Stimulated activated naive CD4-positive, alpha-beta T cell (primary cell): ENCODE measurements at regions not wholly inside any gene's neighbourhood (a gene's known extent, or its start where the extent isn't known, plus 50 kb on each side); places are given as distances from the start of the nearest gene placed in this dataset.

ENCODE experiments used
- DNase-seq, 6 experiments: peaks; one replicate each; lab custom pipeline; 2025; lab: John Stamatoyannopoulos, UW

- DNase-seq = no peak
These were observed 92.6 kb upstream of the ZNF618 start for GRCh38 chr9:113783475-113783874.

- DNase-seq = no peak
These were observed 90.8 kb upstream of the ZNF618 start for GRCh38 chr9:113785334-113785733.

GRCh38 chr9:113786071-113786470, 90.0 kb upstream of the ZNF618 start:
- DNase-seq = no peak

GRCh38 chr9:113787871-113788270, 88.2 kb upstream of the ZNF618 start:
- DNase-seq = no peak

- no peak for DNase-seq
These were observed 87.3 kb upstream of the ZNF618 start for GRCh38 chr9:113788616-113789330.

GRCh38 chr9:113790093-113790492, 86.0 kb upstream of the ZNF618 start:
- DNase-seq = no peak

- DNase-seq = no peak
These were observed 82.6 kb upstream of the ZNF618 start for GRCh38 chr9:113793558-113793957.

GRCh38 chr9:113794721-113795120, 81.4 kb upstream of the ZNF618 start:
- DNase-seq = no peak

- no peak for DNase-seq
These were observed 80.2 kb upstream of the ZNF618 start for GRCh38 chr9:113795811-113796392.

GRCh38 chr9:113796646-113797426, 79.3 kb upstream of the ZNF618 start:
- no peak for DNase-seq

- DNase-seq = no peak
These were observed 77.8 kb upstream of the ZNF618 start for GRCh38 chr9:113798062-113799030.

- no peak for DNase-seq
These were observed 75.8 kb upstream of the ZNF618 start for GRCh38 chr9:113800276-113800675.

GRCh38 chr9:113803811-113804589, 72.1 kb upstream of the ZNF618 start:
- no peak for DNase-seq

- no peak for DNase-seq
These were observed 70.5 kb upstream of the ZNF618 start for GRCh38 chr9:113805486-113806132.

- DNase-seq = peak in 4 of 6 experiments; percentile 4 to 42 (median 14)
These were observed 68.7 kb upstream of the ZNF618 start for GRCh38 chr9:113807173-113808061.

- no peak for DNase-seq
These were observed 67.4 kb upstream of the ZNF618 start for GRCh38 chr9:113808391-113809358.

- no peak for DNase-seq
These were observed 58.9 kb upstream of the ZNF618 start for GRCh38 chr9:113817171-113817570.

GRCh38 chr9:113818391-113818790, 57.7 kb upstream of the ZNF618 start:
- no peak for DNase-seq
